Choroid plexus epithelial cell (primary cell): ENCODE measurements at regions not wholly inside any gene's neighbourhood (a gene's known extent, or its start where the extent isn't known, plus 50 kb on each side); places are given as distances from the start of the nearest gene placed in this dataset.
"Not testable (repeated sequence)": the region's sequence is repeated elsewhere in the genome, so short reads cannot be mapped to it uniquely, and the experiment has no call there.

Source experiments
- DNase-seq: peaks from one replicate; pipeline ENCODE4 v3.0.0-alpha.2; 2010; ENCODE audit warnings: low read depth
- H3K4me3 ChIP-seq: 2 replicates; pipeline ENCODE4 v1.5.1; 2011; ENCODE audit warnings: low read depth, mild to moderate bottlenecking, control low read depth, low read length, moderate library complexity
- CTCF ChIP-seq: conservative IDR thresholded peaks from 2 replicates; pipeline ENCODE4 v1.5.1; 2011; ENCODE audit warnings: low read depth, mild to moderate bottlenecking, control low read depth, inconsistent platforms, low read length, moderate library complexity

GRCh38 chr10:81414038-81414437 lies 461.0 kb upstream of the NRG3 start:
- no peak overlapping the region for H3K4me3 ChIP-seq
- DNase-seq = no peak
- TF ChIP-seq CTCF = no peak

- TF ChIP-seq CTCF = no peak
- no peak overlapping the region for H3K4me3 ChIP-seq
- no peak for DNase-seq
Observed at GRCh38 chr10:81426722-81427121, 448.3 kb upstream of the NRG3 start.

GRCh38 chr10:81428456-81429134 lies 446.4 kb upstream of the NRG3 start:
- H3K4me3 ChIP-seq = no peak overlapping the region
- no peak for DNase-seq
- no peak for TF ChIP-seq CTCF

GRCh38 chr10:81439445-81439844 lies 435.5 kb upstream of the NRG3 start:
- no peak for TF ChIP-seq CTCF
- DNase-seq = no peak
- no peak overlapping the region for H3K4me3 ChIP-seq

GRCh38 chr10:81441624-81442023 lies 433.4 kb upstream of the NRG3 start:
- DNase-seq, H3K4me3 ChIP-seq: not testable (repeated sequence)

GRCh38 chr10:81444242-81444929 lies 430.6 kb upstream of the NRG3 start:
- no peak overlapping the region for H3K4me3 ChIP-seq
- no peak for DNase-seq
- no peak for TF ChIP-seq CTCF

- TF ChIP-seq CTCF = no peak
- H3K4me3 ChIP-seq = no peak overlapping the region
- DNase-seq = no peak
Observed at GRCh38 chr10:81450651-81451050, 424.3 kb upstream of the NRG3 start.
